ENCODE measurements at regions not wholly inside any gene's neighbourhood (a gene's known extent, or its start where the extent isn't known, plus 50 kb on each side); places are given as distances from the start of the nearest gene placed in this dataset.

- TF ChIP-seq BHLHE40 (IDR thresholded peaks at IDR 0.05; ENCODE audit: borderline replicate concordance) (no peak), SP1 (IDR thresholded peaks at IDR 0.05) (no peak), CTBP1 (IDR thresholded peaks at IDR 0.05; ENCODE audit: borderline replicate concordance) (no peak), PKNOX1 (IDR thresholded peaks at IDR 0.05) (no peak), NFRKB (IDR thresholded peaks at IDR 0.05) (no peak), HDGF (IDR thresholded peaks at IDR 0.05; ENCODE audit: borderline replicate concordance) (no peak), L3MBTL2 (conservative IDR thresholded peaks at IDR 0.05) (no peak), ZNF384 (IDR thresholded peaks at IDR 0.05) (no peak), ARNT (IDR thresholded peaks at IDR 0.05) (no peak), FOXA1 (IDR thresholded peaks at IDR 0.05) (no peak), TARDBP (IDR thresholded peaks at IDR 0.05) (no peak), SUZ12 (IDR thresholded peaks at IDR 0.05) (no peak), ELF4 (IDR thresholded peaks at IDR 0.05) (no peak), FOXM1 (IDR thresholded peaks at IDR 0.05; ENCODE audit: borderline replicate concordance) (no peak), FOXK2 (IDR thresholded peaks at IDR 0.05) (no peak), LEF1 (IDR thresholded peaks at IDR 0.05; ENCODE audit: borderline replicate concordance) (no peak)
- no peak for DNase-seq (ENCODE audit: extremely low spot score)
- ChIA-PET CTCF (no interaction called here), POLR2A (no interaction called here)
Observed at GRCh38 chr11:98955551-98955950, 65.2 kb upstream of the CNTN5 start.

GRCh38 chr11:98964146-98964545 lies 56.6 kb upstream of the CNTN5 start:
- TF ChIP-seq HDGF (IDR thresholded peaks at IDR 0.05; ENCODE audit: borderline replicate concordance), result no peak
- TF ChIP-seq FOXM1 (IDR thresholded peaks at IDR 0.05; ENCODE audit: borderline replicate concordance), result no peak
- TF ChIP-seq NFRKB (IDR thresholded peaks at IDR 0.05), result no peak
- TF ChIP-seq PKNOX1 (IDR thresholded peaks at IDR 0.05), result no peak
- no peak for TF ChIP-seq ZNF384 (IDR thresholded peaks at IDR 0.05)
- no peak for TF ChIP-seq FOXA1 (IDR thresholded peaks at IDR 0.05)
- TF ChIP-seq FOXK2 (IDR thresholded peaks at IDR 0.05), result no peak
- CTCF ChIA-PET, result no interaction called here
- no peak for DNase-seq (ENCODE audit: extremely low spot score)
- POLR2A ChIA-PET, result no interaction called here

GRCh38 chr11:98965358-98965757 lies 55.4 kb upstream of the CNTN5 start:
- no peak for TF ChIP-seq ELF4 (IDR thresholded peaks at IDR 0.05)

GRCh38 chr11:98965775-98966174 lies 55.0 kb upstream of the CNTN5 start:
- ChIA-PET CTCF (no interaction called here), POLR2A (no interaction called here)
- TF ChIP-seq PKNOX1 (IDR thresholded peaks at IDR 0.05) (no peak), HDGF (IDR thresholded peaks at IDR 0.05; ENCODE audit: borderline replicate concordance) (no peak), LEF1 (IDR thresholded peaks at IDR 0.05; ENCODE audit: borderline replicate concordance) (no peak), TARDBP (IDR thresholded peaks at IDR 0.05) (no peak), SP1 (IDR thresholded peaks at IDR 0.05) (no peak)
- DNase-seq (ENCODE audit: extremely low spot score), result no peak

More at GRCh38 chr11:98965358-98965757, 55.4 kb upstream of the CNTN5 start:
- CTCF ChIA-PET, result no interaction called here
- no peak for DNase-seq (ENCODE audit: extremely low spot score)
- POLR2A ChIA-PET, result no interaction called here

GRCh38 chr11:98967005-98967404 lies 53.7 kb upstream of the CNTN5 start:
- CTCF ChIA-PET, result no interaction called here
- TF ChIP-seq SUZ12 (IDR thresholded peaks at IDR 0.05) (no peak), HDGF (IDR thresholded peaks at IDR 0.05; ENCODE audit: borderline replicate concordance) (no peak), FOXA1 (IDR thresholded peaks at IDR 0.05) (no peak), LEF1 (IDR thresholded peaks at IDR 0.05; ENCODE audit: borderline replicate concordance) (no peak), TARDBP (IDR thresholded peaks at IDR 0.05) (no peak), ZNF384 (IDR thresholded peaks at IDR 0.05) (no peak), SP1 (IDR thresholded peaks at IDR 0.05) (no peak), ELF4 (IDR thresholded peaks at IDR 0.05) (no peak), PKNOX1 (IDR thresholded peaks at IDR 0.05) (no peak), ARNT (IDR thresholded peaks at IDR 0.05) (no peak), FOXK2 (IDR thresholded peaks at IDR 0.05) (no peak), CTBP1 (IDR thresholded peaks at IDR 0.05; ENCODE audit: borderline replicate concordance) (no peak), BHLHE40 (IDR thresholded peaks at IDR 0.05; ENCODE audit: borderline replicate concordance) (no peak), L3MBTL2 (conservative IDR thresholded peaks at IDR 0.05) (no peak), NFRKB (IDR thresholded peaks at IDR 0.05) (no peak), FOXM1 (IDR thresholded peaks at IDR 0.05; ENCODE audit: borderline replicate concordance) (no peak)
- no peak for DNase-seq (ENCODE audit: extremely low spot score)
- POLR2A ChIA-PET, result no interaction called here
